IMR-90 (cell line): ENCODE measurements at regions not wholly inside any gene's neighbourhood (a gene's known extent, or its start where the extent isn't known, plus 50 kb on each side); places are given as distances from the start of the nearest gene placed in this dataset.

Experiments
- ATAC-seq: fragments of 200-7000 bp; cut with Tn5 transposase; 2 replicates; pipeline ENCODE4 v1.9.1; 2020; ENCODE audit warnings: low read depth, mild to moderate bottlenecking, moderate library complexity
- BruUV-seq: library from RNA; stranded (reverse); fragments of 400-500 nt; replicated peaks from 2 replicates; lab custom pipeline; 2021; lab: Mats Ljungman, UMichigan
- CTCF ChIA-PET: fragments of 300-600 bp; formaldehyde crosslinking; extraction: SDS; loops from one replicate; lab custom pipeline; 2021; ENCODE audit warnings: antibody characterized with exemption; lab: Yijun Ruan, JAX
- POLR2A ChIA-PET: fragments of 300-600 bp; sonication (Branson Sonifier 250); formaldehyde crosslinking; loops from one replicate; lab custom pipeline; 2022; ENCODE audit warnings: antibody characterized with exemption; ENCODE audit not compliant: unreplicated experiment; lab: Charles Lee
- DNase-seq: peaks from one replicate; pipeline ENCODE4 v3.0.0; 2013
- H2AFZ ChIP-seq: replicated peaks from 2 replicates; pipeline ENCODE3; 2013; ENCODE audit warnings: low read length, mild to moderate bottlenecking; ENCODE audit not compliant: poor library complexity
- H2AK5ac ChIP-seq: 2 replicates; pipeline ENCODE4 v1.6.1; 2013; ENCODE audit warnings: low read depth, low read length, inconsistent platforms
- H2AK9ac ChIP-seq: replicated peaks from 2 replicates; pipeline ENCODE3; 2013; ENCODE audit warnings: mild to moderate bottlenecking, low read depth, low read length, moderate library complexity; ENCODE audit not compliant: poor library complexity
- H2BK120ac ChIP-seq: 2 replicates; pipeline ENCODE4 v1.6.1; 2013; ENCODE audit warnings: low read depth, low read length, inconsistent platforms
- H2BK15ac ChIP-seq: 3 replicates; pipeline ENCODE4 v1.6.1; 2013; ENCODE audit warnings: low read depth, low read length, inconsistent platforms
- H2BK20ac ChIP-seq: 2 replicates; pipeline ENCODE4 v1.6.1; 2013; ENCODE audit warnings: low read depth, mild to moderate bottlenecking, inconsistent platforms, low read length, moderate library complexity
- H2BK5ac ChIP-seq: 2 replicates; pipeline ENCODE4 v1.6.1; 2013; ENCODE audit warnings: mild to moderate bottlenecking, low read depth, low read length, inconsistent platforms; ENCODE audit not compliant: poor library complexity, severe bottlenecking
- H3K14ac ChIP-seq: replicated peaks from 2 replicates; pipeline ENCODE4 v1.6.1; 2013; ENCODE audit warnings: low read depth, low read length, inconsistent platforms
- H3K18ac ChIP-seq: 2 replicates; pipeline ENCODE4 v1.6.1; 2013; ENCODE audit warnings: low read depth, low read length, control low read depth
- H3K23ac ChIP-seq: 2 replicates; pipeline ENCODE4 v1.6.1; 2013; ENCODE audit warnings: low read depth, low read length, inconsistent platforms
- H3K27ac ChIP-seq: 2 replicates; pipeline ENCODE4 v1.5.1; 2013; ENCODE audit warnings: mild to moderate bottlenecking, control low read depth, low read length; ENCODE audit not compliant: insufficient read depth
- H3K27me3 ChIP-seq: 2 replicates; pipeline ENCODE4 v1.6.1; 2013; ENCODE audit warnings: low read length; ENCODE audit not compliant: control insufficient read depth, insufficient read depth
- H3K36me3 ChIP-seq: 2 replicates; pipeline ENCODE4 v1.6.1; 2013; ENCODE audit warnings: low read length, mixed read lengths; ENCODE audit not compliant: control insufficient read depth, insufficient read depth
- H3K4ac ChIP-seq: 2 replicates; pipeline ENCODE4 v1.6.1; 2013; ENCODE audit warnings: low read depth, low read length, inconsistent platforms
- H3K4me1 ChIP-seq: 2 replicates; pipeline ENCODE4 v1.6.1; 2013; ENCODE audit warnings: low read length, mixed read lengths; ENCODE audit not compliant: control insufficient read depth, insufficient read depth
- H3K4me2 ChIP-seq: 2 replicates; pipeline ENCODE4 v1.6.1; 2013; ENCODE audit warnings: low read depth, mild to moderate bottlenecking, control low read depth, low read length, moderate library complexity
- H3K4me3 ChIP-seq: 2 replicates; pipeline ENCODE4 v1.5.1; 2013; ENCODE audit warnings: low read depth, mild to moderate bottlenecking, control low read depth, low read length, moderate library complexity; ENCODE audit not compliant: insufficient read depth
- H3K56ac ChIP-seq: 2 replicates; pipeline ENCODE4 v1.6.1; 2013; ENCODE audit warnings: low read length, inconsistent platforms; ENCODE audit not compliant: insufficient read depth; ENCODE audit errors: extremely low read depth
- H3K79me1 ChIP-seq, 2 experiments: 2 replicates each; pipeline ENCODE4 v1.6.1; 2013; ENCODE audit warnings: low read length in 2 of 2, inconsistent platforms in 1 of 2, low read depth in 1 of 2
- H3K9ac ChIP-seq: 2 replicates; pipeline ENCODE4 v1.6.1; 2013; ENCODE audit warnings: low read depth, low read length, control low read depth
- H3K9me1 ChIP-seq: 2 replicates; pipeline ENCODE4 v1.6.1; 2013; ENCODE audit warnings: low read length, inconsistent platforms; ENCODE audit not compliant: insufficient read depth
- H3K9me3 ChIP-seq: 2 replicates; pipeline ENCODE4 v1.6.1; 2013; ENCODE audit warnings: low read length; ENCODE audit not compliant: control insufficient read depth, insufficient read depth
- H4K20me1 ChIP-seq: 2 replicates; pipeline ENCODE4 v1.6.1; 2013; ENCODE audit warnings: low read length, inconsistent platforms; ENCODE audit not compliant: insufficient read depth
- H4K5ac ChIP-seq: 2 replicates; pipeline ENCODE4 v1.6.1; 2013; ENCODE audit warnings: mild to moderate bottlenecking, low read depth, low read length, control low read depth
- H4K8ac ChIP-seq, 2 experiments: 2 replicates each; pipeline ENCODE4 v1.6.1; 2013; ENCODE audit warnings: low read depth in 2 of 2, low read length in 2 of 2, control low read depth in 1 of 2, inconsistent platforms in 1 of 2
- H4K91ac ChIP-seq: 2 replicates; pipeline ENCODE4 v1.6.1; 2013; ENCODE audit warnings: low read depth, low read length, inconsistent platforms; ENCODE audit not compliant: insufficient read depth
- CEBPB ChIP-seq: IDR thresholded peaks from 2 replicates; pipeline ENCODE4 v1.6.1; 2012; ENCODE audit warnings: low read depth, low read length, improper control_type of control experiment
- CHD1 ChIP-seq: IDR thresholded peaks from 2 replicates; pipeline ENCODE4 v1.6.1; 2012; ENCODE audit warnings: low read depth, low read length, improper control_type of control experiment
- ELK1 ChIP-seq: fragments of 150-350 bp; IDR thresholded peaks from 2 replicates; pipeline ENCODE4 v1.6.1; 2016; ENCODE audit warnings: low read depth, mild to moderate bottlenecking, low read length, moderate library complexity, borderline replicate concordance
- FOS ChIP-seq: fragments of 150-350 bp; IDR thresholded peaks from 2 replicates; pipeline ENCODE4 v1.6.1; 2016; ENCODE audit warnings: low read depth, low read length
- MAZ ChIP-seq: IDR thresholded peaks from 2 replicates; pipeline ENCODE4 v1.6.1; 2012; ENCODE audit warnings: low read depth, mild to moderate bottlenecking, low read length, improper control_type of control experiment, moderate library complexity, borderline replicate concordance
- NFE2L2 ChIP-seq: fragments of 150-350 bp; IDR thresholded peaks from 2 replicates; pipeline ENCODE4 v1.6.1; 2016; ENCODE audit warnings: low read depth, mild to moderate bottlenecking, low read length
- USF2 ChIP-seq: fragments of 150-350 bp; IDR thresholded peaks from 2 replicates; pipeline ENCODE4 v1.6.1; 2017; ENCODE audit warnings: mild to moderate bottlenecking, antibody characterized with exemption, low read length, low read depth
- WGBS, 2 experiments: methylation state at CpG; one replicate each; pipeline versions ENCODE4 v1.1.5 to v1.1.7; 2013; ENCODE audit warnings: missing lambda C conversion rate in 2 of 2; ENCODE audit not compliant: insufficient read length in 1 of 2; ENCODE audit errors: extremely low coverage in 2 of 2; 5-methylcytosine and 5-hydroxymethylcytosine counted together
- dilution Hi-C: fragments of 300-500 bp; cut with HindIII; formaldehyde crosslinking; loops from one replicate; pipeline ENCODE4 v1.14.3; 2018; ENCODE audit warnings: low sequenced_read_pairs; ENCODE audit not compliant: unreplicated experiment
- in situ Hi-C: fragments of 300-500 bp; cut with MboI; formaldehyde crosslinking; loops from 3 replicates; pipeline ENCODE4 v1.14.3; 2019; ENCODE audit warnings: low sequenced_read_pairs, inconsistent platforms, mixed read lengths
- intact Hi-C: fragments of 100-400 bp; cut with micrococcal nuclease; formaldehyde crosslinking; loops from 2 replicates; pipeline ENCODE4 v1.10.0; 2022

- H2AK5ac ChIP-seq, result no peak overlapping the region
- no peak overlapping the region for H3K14ac ChIP-seq
- no peak for DNase-seq
- no peak overlapping the region for H3K27ac ChIP-seq
- H3K4me1 ChIP-seq, result no peaks in the 10 kb centered on the region
- no peaks in the 10 kb centered on the region for H3K36me3 ChIP-seq
- H4K5ac ChIP-seq, result no peak overlapping the region
- TF ChIP-seq FOS (no peak), USF2 (no peak), MAZ (no peak), CHD1 (no peak), CEBPB (no peak), NFE2L2 (no peak), ELK1 (no peak)
- no peak overlapping the region for H4K91ac ChIP-seq
- BruUV-seq, result no TSS peak
- no peak overlapping the region for H2BK5ac ChIP-seq
- H3K4me2 ChIP-seq, result no peak overlapping the region
- in situ Hi-C loops (no loop called here), intact Hi-C loops (no loop called here), dilution Hi-C loops (no loop called here)
- no peak for ATAC-seq
- H2BK20ac ChIP-seq, result no peak overlapping the region
- H2BK120ac ChIP-seq, result no peak overlapping the region
- no peak overlapping the region for H2AK9ac ChIP-seq
- H3K4me3 ChIP-seq, result no peak overlapping the region
- H3K27me3 ChIP-seq, result peaks cover 12% of the 10 kb centered on the region
- H3K9me3 ChIP-seq, result no peaks in the 10 kb centered on the region
- H3K4ac ChIP-seq, result no peak overlapping the region
- H3K9ac ChIP-seq, result no peak overlapping the region
- no peaks in the 10 kb centered on the region for H3K79me1 ChIP-seq
- H3K9me1 ChIP-seq, result no peaks in the 10 kb centered on the region
- ChIA-PET CTCF (no interaction called here), POLR2A (no interaction called here)
- no peak overlapping the region for H3K23ac ChIP-seq
- H2BK15ac ChIP-seq, result no peak overlapping the region
- no peak overlapping the region for H2AFZ ChIP-seq
- no peak overlapping the region for H3K56ac ChIP-seq
- H4K8ac ChIP-seq, result no peak overlapping the region
- no peaks in the 10 kb centered on the region for H4K20me1 ChIP-seq
- no CpG with 5 or more reads among the region's 6 CpGs for WGBS, 2 experiments
- no peak overlapping the region for H3K18ac ChIP-seq
Observed at GRCh38 chr5:133853646-133854365, 114.6 kb downstream of the C5orf15 start.
